GM04504 (cell line): ENCODE measurements at regions not wholly inside any gene's neighbourhood (a gene's known extent, or its start where the extent isn't known, plus 50 kb on each side); places are given as distances from the start of the nearest gene placed in this dataset.
A peak's percentile ranks its signal among the peaks of the same experiment; 100 is the strongest.

Experiments
- DNase-seq: peaks from one replicate; pipeline ENCODE4 v3.0.0-alpha.2; 2012; ENCODE audit warnings: low read depth

DNA sequence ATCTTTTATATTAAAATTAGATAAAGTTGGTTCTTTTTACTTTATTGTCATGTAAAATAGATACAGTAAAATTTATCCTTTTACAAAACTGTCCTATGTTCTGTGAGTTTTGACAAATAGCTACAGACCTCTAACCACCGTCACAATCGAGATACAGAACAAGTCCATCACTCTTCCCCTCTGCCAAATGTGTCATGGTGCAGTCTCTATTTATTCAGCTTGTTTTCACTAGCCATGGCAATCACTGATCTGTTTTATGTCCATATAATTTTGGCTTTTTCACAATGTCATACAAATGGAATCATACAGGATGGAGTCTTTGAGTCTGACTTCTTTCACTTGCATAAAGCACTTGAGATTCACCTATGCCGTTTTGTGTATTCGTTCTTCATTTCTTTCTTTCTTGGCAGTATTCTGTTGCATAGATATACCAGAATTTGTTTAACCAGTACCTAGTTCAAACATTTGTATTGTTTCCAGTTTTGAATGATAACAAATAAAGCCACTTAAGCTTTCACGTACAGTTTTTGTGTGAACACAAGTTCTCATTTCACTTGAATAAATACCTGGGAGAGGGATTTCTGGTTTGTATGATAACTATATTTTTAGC lies 273.2 kb upstream of the MPDZ start:
- no peak for DNase-seq

DNA sequence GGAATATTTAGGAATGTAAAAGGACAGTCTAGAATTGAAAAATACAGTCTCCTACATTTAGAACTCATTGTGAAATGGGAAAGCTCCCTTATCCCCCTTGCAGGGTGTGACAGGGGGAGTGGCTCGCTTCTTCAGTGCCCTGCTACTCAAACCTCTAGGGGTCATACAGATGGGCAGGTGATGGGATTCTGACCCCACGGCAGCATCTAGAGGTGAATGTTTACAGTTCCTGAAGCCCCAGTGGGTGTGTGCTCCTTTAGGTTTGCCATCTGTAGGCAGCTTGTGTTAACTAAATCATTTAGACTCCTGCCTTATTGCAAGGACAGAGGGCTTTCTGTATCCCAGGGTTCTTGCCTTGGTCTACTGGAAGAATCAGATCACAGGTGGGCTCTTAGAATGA lies 271.0 kb upstream of the MPDZ start:
- DNase-seq: no peak

DNA sequence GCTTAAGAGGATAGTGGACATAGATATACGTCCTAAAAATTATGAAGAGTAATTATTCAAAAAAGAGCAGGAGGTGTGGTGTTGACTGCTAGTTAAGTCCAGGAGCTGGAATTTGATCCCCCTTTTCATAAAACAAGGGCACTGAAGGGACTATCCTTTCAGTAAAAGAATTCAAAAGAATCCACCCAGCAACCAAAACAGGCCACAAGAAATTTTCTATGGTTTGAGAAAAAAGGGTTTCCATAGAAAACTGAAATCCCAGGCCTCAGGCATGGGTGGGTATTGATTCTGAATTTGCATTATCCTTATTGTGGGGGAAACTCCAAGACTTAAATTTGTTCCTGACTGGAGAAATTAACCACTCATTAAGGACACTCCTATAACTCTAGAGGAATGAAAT lies 269.0 kb upstream of the MPDZ start:
- DNase-seq: no peak

DNA sequence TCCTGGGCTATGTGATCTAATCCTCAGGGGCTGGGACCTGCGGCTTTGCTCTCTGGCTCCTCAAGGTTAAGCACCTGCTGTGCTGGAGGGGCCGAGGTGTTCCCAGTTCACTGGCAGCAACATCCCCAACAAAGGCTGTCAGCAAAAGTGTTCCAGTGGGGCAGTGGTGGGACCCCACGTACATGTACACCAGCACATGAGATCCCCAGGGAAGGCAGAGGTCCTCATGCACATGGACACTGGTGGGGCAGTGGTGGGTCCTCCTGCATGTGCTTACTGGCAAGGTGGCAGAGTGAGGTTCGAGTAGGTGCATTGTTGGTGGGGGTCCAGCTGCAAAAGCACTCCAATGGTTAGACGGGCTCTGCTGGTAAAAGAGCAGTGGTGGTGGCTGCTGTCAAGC lies 255.6 kb upstream of the MPDZ start:
- no peak for DNase-seq

DNA sequence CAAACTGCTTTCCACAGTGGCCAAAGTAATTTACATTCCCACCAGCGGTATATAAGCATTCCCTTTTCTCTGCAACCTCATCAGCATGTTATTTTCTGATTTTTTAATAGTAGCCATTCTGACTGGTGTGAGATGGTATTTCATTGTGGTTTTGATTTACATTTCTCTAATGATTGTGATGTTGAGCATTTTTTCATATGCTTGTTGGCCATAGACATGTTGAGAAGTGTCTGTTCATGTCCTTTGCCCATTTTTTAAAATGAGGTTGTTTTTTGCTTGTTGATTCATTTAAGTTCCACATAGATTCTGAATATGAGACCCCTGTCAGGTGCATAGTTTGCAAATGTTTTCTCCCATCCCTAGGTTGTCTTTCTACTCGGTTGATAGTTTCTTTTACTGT lies 254.5 kb upstream of the MPDZ start:
- no peak for DNase-seq

DNA sequence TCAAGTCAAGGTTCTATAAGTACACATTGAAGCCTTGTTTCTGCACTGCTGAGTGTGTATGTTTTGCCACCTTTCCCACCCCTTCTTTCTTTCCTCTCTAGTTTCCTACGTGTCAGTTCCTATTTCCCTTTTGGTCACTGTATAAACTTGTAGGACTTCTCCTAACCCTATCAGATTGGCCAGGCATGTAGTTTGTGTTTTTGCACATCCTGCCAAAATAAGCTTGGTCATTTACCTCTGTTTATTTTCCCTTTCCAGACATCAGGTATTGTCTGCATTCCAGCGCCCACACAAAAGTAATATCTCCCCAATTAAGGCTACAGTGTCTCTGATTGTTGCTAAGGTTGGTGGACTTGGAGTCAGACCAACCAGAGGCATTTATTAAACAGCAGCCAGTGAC lies 252.9 kb upstream of the MPDZ start:
- no peak for DNase-seq

DNA sequence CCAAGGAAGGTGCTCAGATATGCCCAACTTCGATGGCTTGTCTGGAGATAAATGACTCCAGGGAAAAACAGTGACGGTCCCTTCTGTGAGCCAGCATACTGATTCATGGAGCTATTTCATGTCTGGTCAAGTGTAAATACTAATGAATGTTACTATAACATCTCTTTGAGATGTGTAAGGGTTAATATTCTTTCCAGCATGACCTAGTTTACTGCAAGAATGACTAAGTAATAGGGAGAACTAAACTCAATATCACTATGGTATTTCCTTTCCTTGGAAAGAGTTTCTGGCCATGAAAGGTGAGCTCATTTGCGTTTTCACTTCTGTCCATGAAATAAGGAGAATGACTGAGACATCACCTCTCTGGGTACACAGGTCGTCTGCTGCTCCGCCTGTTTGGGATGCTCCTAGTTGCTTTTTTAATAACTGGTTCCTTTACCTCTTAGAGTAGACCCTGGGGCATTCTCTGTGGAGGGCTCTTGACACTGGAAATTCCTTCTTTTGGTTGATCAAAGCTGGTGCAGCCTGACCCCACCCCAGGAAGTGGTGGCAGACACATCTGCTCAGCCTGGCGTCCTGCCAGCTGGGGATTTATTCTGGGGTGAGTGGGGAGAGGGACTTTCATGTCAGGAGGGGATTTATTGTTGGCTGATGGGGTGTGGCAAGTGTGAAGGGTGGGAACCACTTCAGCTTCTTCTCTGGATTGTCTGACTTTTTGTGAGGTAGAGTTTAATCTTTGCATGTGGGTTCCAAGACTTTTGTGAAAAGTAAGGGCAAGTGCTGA lies 250.0 kb upstream of the MPDZ start:
- DNase-seq: no peak

DNA sequence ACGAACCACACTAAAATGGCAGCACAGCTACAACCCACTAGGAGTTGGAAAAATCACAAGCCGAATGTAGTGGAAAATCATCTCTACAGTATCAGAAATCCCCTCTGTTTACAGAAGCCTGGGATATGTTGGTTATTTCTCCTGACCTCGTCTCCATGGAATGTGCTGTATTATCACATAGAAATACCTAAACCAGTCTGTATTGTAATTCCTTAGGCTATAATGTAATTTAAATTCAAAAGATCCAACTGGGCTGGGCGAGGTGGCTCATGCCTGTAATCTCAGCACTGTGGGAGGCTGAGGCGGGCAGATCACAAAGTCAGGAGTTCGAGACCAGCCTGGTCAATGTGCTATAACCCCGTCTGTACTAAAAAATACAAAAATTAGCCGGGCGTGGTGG lies 244.8 kb upstream of the MPDZ start:
- DNase-seq: no peak

DNA sequence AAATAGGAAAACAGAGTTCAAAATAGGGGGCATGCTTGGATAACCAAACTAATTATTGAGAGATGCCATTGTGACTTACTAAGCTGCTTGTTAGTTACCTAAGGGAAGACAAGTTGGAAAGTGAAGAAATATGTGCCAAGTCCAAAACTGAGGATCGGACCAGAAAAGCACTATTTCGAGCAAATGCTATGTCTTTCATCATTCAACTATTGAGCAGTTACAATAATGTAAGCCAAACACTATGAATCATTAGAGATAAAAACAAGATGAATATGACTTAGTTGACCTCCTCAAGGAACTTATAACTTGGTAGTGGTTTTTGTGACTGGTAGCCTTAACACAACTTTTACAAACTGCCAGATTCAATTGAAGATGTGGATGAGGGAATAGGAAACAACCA lies 240.6 kb upstream of the MPDZ start:
- DNase-seq: no peak

DNA sequence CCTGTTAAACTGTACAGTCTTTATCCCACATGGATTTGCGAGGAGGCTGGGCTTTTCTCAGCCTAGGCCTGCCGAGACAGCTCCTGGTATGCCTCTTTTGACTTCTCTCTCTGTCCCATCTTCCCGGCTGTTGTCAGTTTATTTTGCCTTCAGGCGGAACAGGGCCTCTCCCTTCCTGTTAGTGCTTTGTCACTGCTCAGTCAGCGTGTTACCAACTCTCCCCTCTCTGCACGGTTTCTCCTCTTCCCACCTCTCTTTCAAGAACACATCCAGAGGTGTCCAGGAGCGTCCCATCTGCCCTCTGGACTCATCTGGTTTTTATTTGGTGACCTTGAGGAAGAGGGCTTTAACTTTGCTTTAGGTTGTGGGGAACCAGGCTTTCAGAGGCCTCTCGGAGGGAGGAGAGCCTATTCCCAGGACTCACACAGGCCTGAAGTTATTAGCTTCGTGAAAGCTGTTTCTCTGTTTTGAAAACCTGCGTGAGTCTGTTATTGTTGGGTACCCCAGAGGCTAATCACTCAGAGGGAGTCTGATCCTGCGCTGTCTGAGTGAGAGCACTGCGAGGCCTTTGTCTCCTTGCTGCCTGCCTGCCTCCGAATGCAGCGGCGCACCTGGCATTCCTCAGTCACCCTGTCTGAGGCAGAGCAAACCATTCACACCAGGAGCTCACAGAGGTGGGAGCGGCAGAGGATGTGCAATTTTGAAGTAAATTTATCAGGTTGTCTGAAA lies 234.4 kb upstream of the MPDZ start:
- DNase-seq: peak; percentile 3

DNA sequence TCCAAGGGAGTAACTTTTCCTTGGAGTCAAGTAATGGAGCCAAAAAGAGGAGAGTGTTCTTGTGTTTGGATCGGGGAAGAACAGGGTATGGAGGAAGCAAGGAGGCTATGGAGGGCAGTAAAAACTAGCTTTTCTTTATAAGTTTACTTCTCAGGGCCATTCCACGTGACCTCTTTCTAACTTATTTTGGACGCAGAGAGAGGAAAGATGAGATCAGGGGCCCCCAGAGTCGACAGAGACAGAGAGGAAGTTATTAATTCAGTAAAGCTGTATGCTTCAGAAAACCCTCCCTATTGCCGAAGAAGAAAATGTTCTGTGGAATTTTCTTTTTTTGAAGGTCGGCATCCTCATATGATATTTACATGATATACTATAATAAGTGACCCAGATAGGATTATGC lies 233.8 kb upstream of the MPDZ start:
- no peak for DNase-seq

DNA sequence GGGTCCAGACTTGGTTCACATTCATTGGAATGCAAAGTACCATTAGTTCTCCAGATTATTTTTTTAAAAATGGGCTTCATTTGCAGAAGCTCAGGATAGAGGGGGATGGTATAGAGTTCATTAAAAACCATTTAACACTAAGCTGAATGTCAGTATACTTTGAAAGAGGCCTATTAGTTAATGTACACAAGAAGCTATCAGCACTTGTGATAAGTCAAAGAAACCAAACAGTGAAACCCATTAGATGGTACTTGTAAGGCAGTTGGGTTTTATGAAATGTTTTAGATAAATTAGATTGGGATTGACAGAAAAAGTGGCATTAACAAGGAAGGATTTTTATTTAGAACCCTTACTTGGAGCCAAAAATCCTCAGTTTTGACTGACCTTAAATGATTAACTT lies 229.2 kb upstream of the MPDZ start:
- no peak for DNase-seq

DNA sequence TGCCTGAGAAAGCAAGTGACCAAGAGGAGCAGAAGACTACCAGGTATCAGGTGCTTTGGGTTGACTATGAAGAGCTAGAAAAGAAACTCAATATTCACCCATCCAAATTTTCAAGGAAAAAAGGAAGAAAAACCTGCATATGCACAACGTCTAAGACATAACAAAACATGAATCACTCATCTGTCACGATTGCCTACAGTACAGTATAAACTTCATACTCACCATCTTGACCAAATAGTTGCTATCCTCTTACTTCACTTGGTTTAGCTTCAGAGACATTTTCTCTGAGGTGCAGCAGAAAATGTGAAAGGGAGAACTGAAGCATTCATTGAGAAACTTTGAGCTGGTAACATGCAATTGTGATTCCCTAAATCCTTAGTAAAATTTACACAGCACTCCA lies 228.6 kb upstream of the MPDZ start:
- no peak for DNase-seq

DNA sequence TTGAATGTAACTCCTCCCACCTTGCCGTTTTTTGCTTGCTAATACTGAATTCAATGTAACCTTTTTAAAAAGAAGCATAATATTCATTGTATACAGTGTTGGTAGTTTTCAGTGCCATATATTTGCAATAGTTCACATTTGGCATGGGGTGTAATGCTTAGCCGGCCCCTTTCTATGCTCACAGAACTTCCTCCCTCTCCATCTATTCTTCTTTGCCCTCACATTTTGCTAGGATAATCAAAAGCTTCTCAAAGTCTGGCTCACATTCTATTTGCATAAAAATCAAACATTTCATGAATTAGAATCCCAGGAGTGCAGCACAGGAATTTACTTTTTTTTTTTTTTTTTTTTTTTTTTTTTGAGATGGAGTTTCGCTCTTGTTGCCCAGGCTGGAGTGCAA lies 226.3 kb upstream of the MPDZ start:
- DNase-seq: no peak

DNA sequence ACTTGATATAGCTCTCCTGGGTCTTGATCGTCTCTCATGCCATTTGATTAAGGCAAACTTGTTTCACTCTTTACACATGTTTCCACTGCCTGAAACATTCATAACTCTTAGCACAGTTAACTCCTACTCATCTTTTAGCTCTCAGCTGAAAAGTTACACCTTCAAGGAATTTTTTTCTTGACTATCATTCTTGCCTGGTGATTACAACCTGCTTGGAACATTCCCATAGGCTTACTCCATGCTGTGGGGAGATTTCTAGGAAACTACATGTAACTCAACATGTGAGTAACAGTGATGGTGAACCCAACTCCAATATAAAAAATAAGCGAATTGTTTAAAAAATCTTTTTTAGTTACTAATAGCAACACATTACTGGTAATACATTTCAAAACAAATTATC lies 224.1 kb upstream of the MPDZ start:
- no peak for DNase-seq

DNA sequence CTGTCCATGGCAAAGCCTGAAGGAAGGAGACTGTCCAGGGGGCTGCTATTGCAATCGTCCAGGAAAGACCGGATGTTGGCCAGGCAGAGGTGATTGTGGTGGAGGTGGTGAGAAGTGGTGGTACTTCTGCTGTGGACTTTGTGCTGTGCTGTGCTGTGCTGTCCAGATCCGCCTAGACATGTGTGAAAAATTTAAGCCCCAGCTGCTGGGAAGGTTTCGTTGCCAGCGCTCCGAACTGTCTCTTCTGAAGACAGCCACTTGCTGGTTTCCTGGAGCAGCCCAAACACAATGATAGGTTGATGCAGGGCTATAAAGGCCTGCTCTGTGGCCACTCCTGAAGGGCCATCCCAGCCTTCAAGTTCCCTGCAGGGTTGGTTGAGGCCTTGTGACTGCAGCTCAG lies 223.0 kb upstream of the MPDZ start:
- DNase-seq: no peak

DNA sequence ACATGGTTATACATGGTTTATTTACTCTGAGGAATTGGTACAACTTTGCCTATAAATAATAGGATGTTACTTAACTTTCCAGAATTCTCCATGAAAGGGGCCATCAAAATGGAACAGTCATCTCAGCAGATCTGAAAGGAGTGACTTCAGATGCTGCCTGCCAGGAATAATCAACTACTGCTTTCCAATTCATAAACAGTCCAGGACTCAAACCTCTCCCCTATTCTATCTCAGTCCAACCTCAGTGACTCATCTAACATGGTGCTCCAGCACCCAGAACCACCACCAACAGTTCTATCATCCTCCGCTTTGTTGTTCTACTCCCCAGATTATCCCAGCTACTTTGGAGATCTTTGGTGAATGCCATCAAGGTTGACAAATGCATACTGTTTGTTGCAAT lies 221.5 kb upstream of the MPDZ start:
- DNase-seq: no peak

DNA sequence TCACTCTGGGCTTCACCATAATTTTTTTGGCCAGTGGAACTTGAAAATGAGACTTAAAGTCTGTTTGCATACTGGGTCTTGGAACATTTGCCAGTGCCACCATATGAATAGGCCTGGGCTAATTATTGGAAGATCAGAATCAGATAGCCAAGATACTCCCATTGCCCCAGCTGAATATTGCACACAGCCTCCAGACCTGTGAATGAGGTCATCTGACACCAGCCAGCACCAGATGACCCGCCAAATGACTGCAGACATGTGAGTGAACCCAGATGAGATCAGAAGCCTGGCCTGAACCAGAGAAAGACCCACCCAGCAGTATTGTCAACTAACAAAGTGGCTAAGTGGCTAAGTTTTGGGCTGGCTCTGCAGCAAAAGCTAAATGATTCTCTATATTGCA lies 220.5 kb upstream of the MPDZ start:
- no peak for DNase-seq

DNA sequence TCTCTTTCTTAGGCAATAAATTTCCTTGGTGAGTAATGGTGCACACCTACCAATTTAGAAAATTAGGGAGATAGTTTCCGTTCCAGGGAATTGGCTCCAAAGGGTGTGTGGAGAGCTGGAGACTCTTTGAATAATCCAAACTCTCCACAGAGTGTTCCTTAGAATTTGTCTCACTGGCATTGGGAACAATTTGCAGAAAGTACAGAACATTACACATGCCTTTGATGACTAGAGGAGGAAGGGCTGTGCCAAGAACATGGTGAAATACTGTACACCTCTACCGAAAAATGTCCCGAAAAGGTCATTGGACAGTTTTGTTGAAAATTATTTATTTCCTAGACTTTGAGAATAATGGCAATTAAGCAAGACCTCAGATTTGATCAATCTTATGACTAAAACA lies 214.2 kb upstream of the MPDZ start:
- DNase-seq: no peak

DNA sequence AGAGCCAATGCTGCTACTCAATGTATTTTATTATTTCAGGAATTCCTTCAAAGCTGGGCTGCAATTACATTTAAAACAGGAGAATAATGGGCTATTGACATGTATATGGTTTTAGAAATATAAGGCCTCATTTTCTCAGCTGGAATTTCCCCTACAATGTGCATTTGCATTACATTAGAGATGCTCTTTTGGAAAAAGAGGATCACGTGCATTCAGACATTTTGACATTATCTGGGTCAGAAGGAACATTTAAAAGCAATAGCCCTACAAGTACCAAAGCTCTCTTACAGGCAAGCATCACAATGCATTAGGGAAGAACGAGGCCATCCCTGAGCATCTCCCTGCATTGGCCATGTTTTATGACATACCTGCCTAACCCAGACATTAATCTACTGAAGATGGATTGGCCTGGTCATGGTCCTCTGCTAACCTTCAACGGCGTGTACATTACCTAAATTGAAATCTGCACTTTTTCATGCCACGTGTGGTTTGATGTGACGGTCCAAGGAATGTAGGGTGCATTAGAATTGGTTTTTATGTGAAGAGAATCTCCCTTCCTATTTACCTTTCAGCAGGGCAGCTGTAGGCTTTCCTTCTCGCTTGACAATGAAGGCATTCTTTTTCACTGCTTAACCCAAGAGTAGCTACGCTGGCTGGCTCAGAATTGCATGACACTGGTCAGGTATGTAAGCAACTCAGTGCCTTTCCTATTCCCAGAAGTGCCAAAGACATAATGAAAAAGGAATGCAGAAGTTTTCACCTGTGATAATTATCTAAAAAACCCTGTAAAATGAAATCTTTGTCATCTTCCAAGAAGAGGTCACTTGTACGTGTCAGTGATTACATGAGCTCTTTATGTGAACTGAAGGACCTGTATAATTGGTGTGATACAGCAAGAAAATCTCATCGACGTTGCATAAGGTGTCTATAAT lies 212.3 kb upstream of the MPDZ start:
- DNase-seq: no peak

DNA sequence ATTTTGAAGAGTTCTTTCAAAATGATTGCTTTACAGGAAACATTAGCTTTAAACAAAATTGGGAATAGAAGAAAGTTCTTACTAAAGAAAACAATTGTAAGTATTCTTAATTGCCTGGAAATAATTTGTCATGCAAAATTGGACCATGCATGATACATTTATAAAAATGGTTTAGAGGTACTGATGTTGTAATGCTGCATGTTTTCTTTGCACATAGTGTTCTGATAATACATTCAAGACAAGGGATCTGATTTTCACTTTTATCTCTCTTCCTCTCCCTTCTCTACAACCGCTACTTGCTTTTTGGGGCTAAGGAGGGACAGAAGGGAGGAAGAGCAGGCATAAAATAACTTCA lies 211.6 kb upstream of the MPDZ start:
- DNase-seq: no peak

DNA sequence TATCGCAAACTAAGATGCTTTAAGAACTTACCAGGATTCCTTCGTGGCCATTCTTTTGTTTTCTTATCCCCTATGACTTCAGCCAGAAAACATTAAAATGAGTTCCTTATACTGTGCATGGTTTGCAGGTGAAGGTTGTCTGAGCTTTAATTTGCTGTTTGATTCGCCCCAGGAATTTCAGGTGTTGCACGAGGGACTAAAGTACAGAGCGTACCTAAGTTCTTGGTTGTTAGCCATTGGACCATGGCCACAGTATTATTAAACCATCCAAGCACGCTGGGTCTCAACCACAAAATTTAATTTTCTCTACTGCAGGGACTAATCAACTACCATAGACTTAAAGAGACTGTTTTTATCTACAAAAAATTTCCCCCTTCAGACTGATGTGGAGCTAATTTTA lies 208.4 kb upstream of the MPDZ start:
- DNase-seq: no peak

DNA sequence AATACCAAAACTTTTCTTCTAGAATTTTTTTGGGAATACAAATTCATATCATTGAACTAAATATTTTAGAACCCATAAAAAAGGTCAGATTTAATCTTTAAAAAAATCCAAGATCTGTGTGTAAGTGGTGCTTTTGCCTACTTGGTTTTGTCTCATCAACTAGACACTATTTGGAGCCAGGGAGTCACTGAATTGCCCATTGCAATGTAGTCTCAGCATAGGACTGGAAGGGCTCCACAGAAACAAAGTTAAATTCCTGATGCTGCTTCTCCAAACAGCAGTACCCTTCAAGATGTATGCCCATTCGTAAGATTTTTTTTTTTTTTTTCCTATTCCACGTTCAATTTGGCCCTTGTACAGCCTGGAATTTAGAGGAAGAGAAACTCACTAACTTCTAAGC lies 208.0 kb upstream of the MPDZ start:
- no peak for DNase-seq
